Lower leg skin (tissue), 4 donors: ENCODE measurements at regions not wholly inside any gene's neighbourhood (a gene's known extent, or its start where the extent isn't known, plus 50 kb on each side); places are given as distances from the start of the nearest gene placed in this dataset.

ENCODE experiments used
- DNase-seq, 2 donors: peaks; one replicate each; pipeline ENCODE4 v3.0.0-alpha.2; 2019; ENCODE audit warnings: low spot score in 2 of 2
- H3K4me3 ChIP-seq: fragments of 200-600 bp; sonication (generic); 2 replicates; pipeline ENCODE4 v1.5.1; 2017; ENCODE audit warnings: mild to moderate bottlenecking, low read depth; ENCODE audit not compliant: poor library complexity, severe bottlenecking
- CTCF ChIP-seq, 3 donors: fragments of 450-650 bp; IDR thresholded peaks; one replicate each; pipeline ENCODE4 v1.5.1; 2016; ENCODE audit warnings: antibody characterized with exemption in 3 of 3, mild to moderate bottlenecking in 3 of 3, moderate library complexity in 2 of 3
- POLR2A ChIP-seq, 2 donors: fragments of 450-650 bp; IDR thresholded peaks; one replicate each; pipeline ENCODE4 v1.6.1; 2016 to 2017; ENCODE audit warnings: antibody characterized with exemption in 2 of 2, mild to moderate bottlenecking in 1 of 2, moderate library complexity in 1 of 2
- WGBS, 2 donors: methylation state at CpG; one replicate each; pipeline ENCODE4 v1.1.5; 2018; 5-methylcytosine and 5-hydroxymethylcytosine counted together
- intact Hi-C: fragments of 100-400 bp; cut with DNase I; formaldehyde crosslinking; loops from one replicate; pipeline ENCODE4 v1.15.0; 2023; ENCODE audit warnings: low total_unique reads

GRCh38 chr12:130281153-130281799 lies 56.4 kb upstream of the PIWIL1 start:
- TF ChIP-seq CTCF (IDR thresholded peaks at IDR 0.05) (peak in 1 of 3 donors; percentile 27), POLR2A (IDR thresholded peaks at IDR 0.05) (no peak)
- intact Hi-C loops = loop anchor here (5.0 kb wide), 1 partner anchor 51 kb away; no protein-coding TSS in a partner anchor
- DNase-seq = no peak
- 27 to 34% methylated on average over 30 of the region's 30 CpGs for WGBS, 2 donors
- no peak overlapping the region for H3K4me3 ChIP-seq

GRCh38 chr12:130286041-130286440 lies 51.6 kb upstream of the PIWIL1 start:
- TF ChIP-seq CTCF (IDR thresholded peaks at IDR 0.05) = no peak
- TF ChIP-seq POLR2A (IDR thresholded peaks at IDR 0.05) = no peak
- intact Hi-C loops = no loop called here
- no peak for DNase-seq
- 60 to 67% methylated on average over 8 of the region's 8 CpGs for WGBS, 2 donors
- no peak overlapping the region for H3K4me3 ChIP-seq

- no peak overlapping the region for H3K4me3 ChIP-seq
- DNase-seq = no peak
- intact Hi-C loops = no loop called here
- 49 to 50% methylated on average over 14 of the region's 14 CpGs for WGBS, 2 donors
- TF ChIP-seq POLR2A (IDR thresholded peaks at IDR 0.05) (no peak), CTCF (IDR thresholded peaks at IDR 0.05) (no peak)
These were observed 50.8 kb upstream of the PIWIL1 start for GRCh38 chr12:130286741-130287440.
